Esophagus muscularis mucosa (tissue), 4 donors: ENCODE measurements at regions not wholly inside any gene's neighbourhood (a gene's known extent, or its start where the extent isn't known, plus 50 kb on each side); places are given as distances from the start of the nearest gene placed in this dataset.

Experiments used
- CTCF ChIP-seq, 3 experiments: fragments of 200-600 bp in 2 of 3; fragments of 450-650 bp in 1 of 3; sonication (generic) in 2 of 3; IDR thresholded peaks; one replicate each; pipeline ENCODE4 v1.5.1; 2017 to 2019; ENCODE audit warnings: antibody characterized with exemption in 3 of 3, mild to moderate bottlenecking in 2 of 3, moderate library complexity in 1 of 3
- EP300 ChIP-seq: sonication (generic); formaldehyde crosslinking; IDR thresholded peaks from one replicate; pipeline ENCODE4 v1.6.1; 2017; ENCODE audit warnings: antibody characterized with exemption
- POLR2A ChIP-seq: fragments of 450-650 bp; IDR thresholded peaks from one replicate; pipeline ENCODE4 v1.6.1; 2017; ENCODE audit warnings: antibody characterized with exemption, moderate library complexity, mild to moderate bottlenecking, low read depth

- TF ChIP-seq CTCF (IDR thresholded peaks at IDR 0.05) = no peak
- TF ChIP-seq POLR2A = no peak
- no peak for TF ChIP-seq EP300
Observed at GRCh38 chr5:18036531-18036930, 402.3 kb downstream of the TAF11L14 start.
